HEK293 (cell line): ENCODE measurements at regions not wholly inside any gene's neighbourhood (a gene's known extent, or its start where the extent isn't known, plus 50 kb on each side); places are given as distances from the start of the nearest gene placed in this dataset.

Experiments
- CTCF ChIP-seq: fragments of 450-650 bp; formaldehyde crosslinking; IDR thresholded peaks from 2 replicates; pipeline ENCODE4 v1.5.1; 2016; ENCODE audit warnings: missing biosample characterization, missing genetic modification characterization
- KLF9 ChIP-seq: fragments of 450-650 bp; formaldehyde crosslinking; IDR thresholded peaks from 2 replicates; pipeline ENCODE4 v1.5.1; 2016; ENCODE audit warnings: missing biosample characterization, missing genetic modification characterization, low read depth
- REST ChIP-seq: fragments of 450-650 bp; formaldehyde crosslinking; IDR thresholded peaks from 2 replicates; pipeline ENCODE4 v1.5.1; 2016; ENCODE audit warnings: missing biosample characterization, missing genetic modification characterization
- ZBTB11 ChIP-seq: fragments of 450-650 bp; formaldehyde crosslinking; conservative IDR thresholded peaks from 2 replicates; pipeline ENCODE4 v1.5.1; 2016; ENCODE audit warnings: low read depth, missing biosample characterization, missing genetic modification characterization
- ZFHX2 ChIP-seq: fragments of 450-650 bp; formaldehyde crosslinking; conservative IDR thresholded peaks from 2 replicates; pipeline ENCODE4 v1.5.1; 2016; ENCODE audit warnings: missing biosample characterization, missing genetic modification characterization
- ZNF629 ChIP-seq: fragments of 450-650 bp; formaldehyde crosslinking; IDR thresholded peaks from 2 replicates; pipeline ENCODE4 v1.5.1; 2017; ENCODE audit warnings: missing biosample characterization, missing genetic modification characterization
- ZNF704 ChIP-seq: fragments of 450-650 bp; formaldehyde crosslinking; IDR thresholded peaks from 2 replicates; pipeline ENCODE4 v1.5.1; 2016; ENCODE audit warnings: missing biosample characterization, missing genetic modification characterization

GRCh38 chr2:37537316-37537715 is 134.1 kb downstream of the CDC42EP3 start:
- no peak for TF ChIP-seq CTCF (tag by site-specific recombination)
- TF ChIP-seq ZNF704 (tag by site-specific recombination): no peak
- TF ChIP-seq REST (tag by site-specific recombination): no peak
- TF ChIP-seq KLF9 (tag by site-specific recombination): no peak
- TF ChIP-seq ZFHX2 (tag by site-specific recombination): no peak
- TF ChIP-seq ZNF629 (tag by site-specific recombination): no peak
- TF ChIP-seq ZBTB11: no peak
